A549 (cell line): ENCODE measurements at regions not wholly inside any gene's neighbourhood (a gene's known extent, or its start where the extent isn't known, plus 50 kb on each side); places are given as distances from the start of the nearest gene placed in this dataset.

Experiments
- CTCF ChIP-seq: fragments of >200 bp; sonication (Bioruptor Twin); formaldehyde crosslinking; IDR thresholded peaks from 3 replicates; pipeline ENCODE4 v1.5.1; 2016
- POLR2A ChIP-seq: IDR thresholded peaks from 2 replicates; pipeline ENCODE4 v1.6.1; 2012; ENCODE audit warnings: mild to moderate bottlenecking, low read length
- TF ChIP-seq, protein P1 (sequence below): fragments of 450-650 bp; IDR thresholded peaks from 2 replicates; pipeline ENCODE4 v1.6.1; 2014; ENCODE audit warnings: antibody characterized with exemption

DNA sequence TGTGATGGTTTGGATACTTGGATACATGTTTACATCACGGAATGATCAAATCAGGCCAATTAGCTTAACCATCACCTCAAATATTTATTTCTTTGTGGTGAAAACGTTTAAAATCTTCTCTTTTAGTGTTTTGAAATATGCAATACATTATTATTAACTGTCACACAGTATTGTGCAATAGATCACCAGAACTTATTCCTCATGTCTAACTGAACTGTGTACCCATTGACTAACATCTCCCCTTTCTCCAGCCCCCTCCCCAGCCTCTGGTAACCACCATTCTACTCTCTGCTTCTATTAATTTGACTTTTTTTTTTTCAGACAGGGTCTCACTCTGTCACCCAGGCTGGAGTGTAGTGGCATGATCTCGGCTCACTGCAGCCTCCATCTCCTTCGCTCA is 471.9 kb downstream of the BCOR start:
- TF ChIP-seq CTCF (no peak), POLR2A (no peak)
- TF ChIP-seq, protein P1, sequence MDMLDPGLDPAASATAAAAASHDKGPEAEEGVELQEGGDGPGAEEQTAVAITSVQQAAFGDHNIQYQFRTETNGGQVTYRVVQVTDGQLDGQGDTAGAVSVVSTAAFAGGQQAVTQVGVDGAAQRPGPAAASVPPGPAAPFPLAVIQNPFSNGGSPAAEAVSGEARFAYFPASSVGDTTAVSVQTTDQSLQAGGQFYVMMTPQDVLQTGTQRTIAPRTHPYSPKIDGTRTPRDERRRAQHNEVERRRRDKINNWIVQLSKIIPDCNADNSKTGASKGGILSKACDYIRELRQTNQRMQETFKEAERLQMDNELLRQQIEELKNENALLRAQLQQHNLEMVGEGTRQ, result no peak
